ENCODE measurements at regions not wholly inside any gene's neighbourhood (a gene's known extent, or its start where the extent isn't known, plus 50 kb on each side); places are given as distances from the start of the nearest gene placed in this dataset.

DNA sequence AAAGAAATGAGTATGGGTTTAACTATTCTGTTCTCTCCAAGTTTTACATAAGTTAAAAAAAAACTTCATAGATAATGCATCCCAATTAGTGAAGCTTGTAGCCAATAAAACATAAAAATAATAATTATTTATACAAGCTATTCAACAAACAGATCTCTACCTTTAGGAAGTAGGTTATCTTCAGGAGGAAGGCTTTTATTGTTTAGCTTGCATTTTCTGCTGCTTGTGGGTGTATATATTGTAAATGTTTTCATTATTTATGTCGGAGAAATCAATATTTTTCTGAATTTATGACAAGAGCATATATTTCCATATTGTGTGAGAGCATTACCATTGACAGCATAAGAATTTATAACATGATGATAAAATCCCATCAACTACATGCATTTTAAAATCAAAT is 208.3 kb downstream of the TRAM1L1 start:
- no peak for DNase-seq
- H3K9me3 ChIP-seq (replicated peaks) = no peaks in the 10 kb centered on the region
- intact Hi-C loops (cut with micrococcal nuclease) = no loop called here
- TF ChIP-seq, protein P1, sequence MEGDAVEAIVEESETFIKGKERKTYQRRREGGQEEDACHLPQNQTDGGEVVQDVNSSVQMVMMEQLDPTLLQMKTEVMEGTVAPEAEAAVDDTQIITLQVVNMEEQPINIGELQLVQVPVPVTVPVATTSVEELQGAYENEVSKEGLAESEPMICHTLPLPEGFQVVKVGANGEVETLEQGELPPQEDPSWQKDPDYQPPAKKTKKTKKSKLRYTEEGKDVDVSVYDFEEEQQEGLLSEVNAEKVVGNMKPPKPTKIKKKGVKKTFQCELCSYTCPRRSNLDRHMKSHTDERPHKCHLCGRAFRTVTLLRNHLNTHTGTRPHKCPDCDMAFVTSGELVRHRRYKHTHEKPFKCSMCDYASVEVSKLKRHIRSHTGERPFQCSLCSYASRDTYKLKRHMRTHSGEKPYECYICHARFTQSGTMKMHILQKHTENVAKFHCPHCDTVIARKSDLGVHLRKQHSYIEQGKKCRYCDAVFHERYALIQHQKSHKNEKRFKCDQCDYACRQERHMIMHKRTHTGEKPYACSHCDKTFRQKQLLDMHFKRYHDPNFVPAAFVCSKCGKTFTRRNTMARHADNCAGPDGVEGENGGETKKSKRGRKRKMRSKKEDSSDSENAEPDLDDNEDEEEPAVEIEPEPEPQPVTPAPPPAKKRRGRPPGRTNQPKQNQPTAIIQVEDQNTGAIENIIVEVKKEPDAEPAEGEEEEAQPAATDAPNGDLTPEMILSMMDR (IDR thresholded peaks at IDR 0.05; ENCODE audit: borderline replicate concordance) = no peak
- no peaks in the 10 kb centered on the region for H3K27me3 ChIP-seq (ENCODE audit: low read depth)
- H3K4me1 ChIP-seq = no peaks in the 10 kb centered on the region
- H3K27ac ChIP-seq (replicated peaks) = no peak overlapping the region
- no peak overlapping the region for H3K4me3 ChIP-seq
- no peaks in the 10 kb centered on the region for H3K36me3 ChIP-seq

DNA sequence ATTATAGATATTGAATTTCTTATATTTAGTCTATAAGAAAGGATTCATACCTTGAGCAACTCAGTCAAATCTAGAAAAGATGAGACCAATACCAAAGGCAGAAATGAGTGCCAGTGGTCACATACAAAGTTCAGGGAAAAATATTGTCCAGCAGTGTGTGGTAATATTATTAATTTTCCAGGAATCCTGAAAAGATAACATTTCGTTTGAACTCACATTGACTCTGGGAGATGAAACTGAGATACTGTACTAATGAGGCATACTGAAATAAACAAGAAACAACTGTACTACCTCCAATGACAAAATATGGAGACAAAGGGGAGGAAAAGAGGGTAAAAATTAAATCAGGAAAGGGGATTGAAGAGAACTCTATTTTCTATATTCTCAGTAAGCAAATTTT is 212.4 kb downstream of the TRAM1L1 start:
- Histone ChIP-seq H3K36me3 (no peaks in the 10 kb centered on the region), H3K27me3 (ENCODE audit: low read depth) (no peaks in the 10 kb centered on the region), H3K9me3 (replicated peaks) (no peaks in the 10 kb centered on the region), H3K4me1 (no peaks in the 10 kb centered on the region), H3K4me3 (no peak overlapping the region), H3K27ac (replicated peaks) (no peak overlapping the region)
- intact Hi-C loops (cut with micrococcal nuclease) = no loop called here
- TF ChIP-seq, protein P1 (IDR thresholded peaks at IDR 0.05; ENCODE audit: borderline replicate concordance) = no peak
- DNase-seq = no peak

DNA sequence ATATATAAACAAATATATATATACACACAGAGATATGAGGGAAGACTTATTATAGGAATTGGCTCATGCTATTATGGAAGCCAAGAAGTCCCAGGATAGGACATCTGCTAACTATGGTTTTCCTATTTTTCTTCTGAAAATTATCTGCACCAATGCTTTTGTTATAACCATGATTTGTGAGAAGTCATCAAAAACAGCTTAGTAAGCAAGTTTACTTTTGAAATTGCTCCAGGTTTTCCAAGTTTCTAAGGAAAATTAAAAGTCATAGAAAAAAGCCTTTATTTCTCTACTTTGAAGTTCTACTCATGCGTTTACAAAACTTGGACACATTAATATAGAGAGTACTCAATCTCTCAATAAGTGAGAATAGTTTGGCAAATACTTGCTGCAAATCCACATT is 213.1 kb downstream of the TRAM1L1 start:
- H3K36me3 ChIP-seq = no peaks in the 10 kb centered on the region
- TF ChIP-seq, protein P1 (IDR thresholded peaks at IDR 0.05; ENCODE audit: borderline replicate concordance) = no peak
- H3K9me3 ChIP-seq (replicated peaks) = no peaks in the 10 kb centered on the region
- no peaks in the 10 kb centered on the region for H3K4me1 ChIP-seq
- H3K27me3 ChIP-seq (ENCODE audit: low read depth) = no peaks in the 10 kb centered on the region
- no peak overlapping the region for H3K4me3 ChIP-seq
- intact Hi-C loops (cut with micrococcal nuclease) = no loop called here
- no peak overlapping the region for H3K27ac ChIP-seq (replicated peaks)
- DNase-seq = no peak

DNA sequence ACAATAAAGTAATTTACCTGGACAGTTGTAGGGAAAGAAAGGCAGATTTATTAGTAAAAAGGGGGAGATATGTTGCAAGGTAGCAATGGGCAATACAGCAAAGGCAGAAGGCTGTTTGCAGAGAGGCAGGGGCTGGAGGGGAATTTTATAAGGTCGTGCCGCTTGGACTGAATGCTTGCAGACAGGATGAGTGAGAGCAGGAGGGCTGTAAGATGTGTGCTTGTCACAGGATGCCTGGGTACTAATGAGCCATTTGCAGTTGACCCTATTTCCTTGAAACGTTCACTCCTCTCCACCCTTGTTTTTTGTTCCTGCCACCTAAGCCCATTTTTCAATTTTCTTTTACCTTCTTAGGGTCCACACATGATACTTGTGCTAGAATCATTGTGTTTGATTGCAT is 214.7 kb downstream of the TRAM1L1 start:
- DNase-seq = no peak
- no peak overlapping the region for H3K4me3 ChIP-seq
- TF ChIP-seq, protein P1 (IDR thresholded peaks at IDR 0.05; ENCODE audit: borderline replicate concordance) = no peak
- H3K9me3 ChIP-seq (replicated peaks) = no peaks in the 10 kb centered on the region
- intact Hi-C loops (cut with micrococcal nuclease) = no loop called here
- no peaks in the 10 kb centered on the region for H3K4me1 ChIP-seq
- no peaks in the 10 kb centered on the region for H3K27me3 ChIP-seq (ENCODE audit: low read depth)
- H3K36me3 ChIP-seq = no peaks in the 10 kb centered on the region
- H3K27ac ChIP-seq (replicated peaks) = no peak overlapping the region

DNA sequence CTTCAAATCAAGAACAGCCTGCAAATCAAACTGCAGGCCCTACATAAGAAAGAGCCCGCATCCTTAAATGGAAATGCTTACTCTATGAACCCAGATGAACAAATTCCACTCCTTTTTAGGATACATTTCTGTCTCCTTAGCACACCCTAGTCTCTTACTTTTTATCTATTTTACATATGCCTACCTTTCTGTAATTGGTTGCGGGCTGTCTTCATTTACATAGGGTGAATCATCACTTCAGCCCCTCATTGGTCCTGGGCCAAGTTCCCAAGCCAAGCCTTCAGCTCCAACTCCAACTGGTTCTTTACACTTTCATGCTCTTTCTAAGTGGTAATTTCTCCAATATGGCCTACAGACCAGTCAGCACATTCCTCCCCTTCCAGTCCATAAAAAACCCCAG is 219.3 kb downstream of the TRAM1L1 start:
- no peak for DNase-seq
- Histone ChIP-seq H3K9me3 (replicated peaks) (no peaks in the 10 kb centered on the region), H3K4me3 (no peak overlapping the region), H3K27ac (replicated peaks) (no peak overlapping the region), H3K36me3 (no peaks in the 10 kb centered on the region), H3K4me1 (no peaks in the 10 kb centered on the region), H3K27me3 (ENCODE audit: low read depth) (no peaks in the 10 kb centered on the region)
- TF ChIP-seq, protein P1 (IDR thresholded peaks at IDR 0.05; ENCODE audit: borderline replicate concordance) = no peak
- intact Hi-C loops (cut with micrococcal nuclease) = no loop called here

DNA sequence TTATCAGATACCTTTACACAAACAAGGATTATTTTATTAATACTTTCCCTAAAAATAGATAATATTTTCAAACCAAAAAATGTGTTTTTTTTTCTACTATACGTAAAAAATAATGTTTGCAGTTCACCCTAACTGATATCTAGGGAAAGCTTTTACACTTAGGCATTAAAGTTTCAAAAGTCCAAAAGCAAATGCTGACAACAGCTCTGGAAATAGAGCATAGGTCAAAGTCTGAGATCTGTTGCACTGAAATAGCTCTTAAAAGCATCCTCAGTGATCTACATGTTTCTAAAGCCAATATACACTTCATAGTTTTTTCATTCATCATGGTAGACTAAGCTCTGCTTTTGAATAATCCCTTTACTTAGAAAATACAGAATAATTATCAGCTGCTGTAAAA is 222.8 kb downstream of the TRAM1L1 start:
- Histone ChIP-seq H3K27me3 (ENCODE audit: low read depth) (no peaks in the 10 kb centered on the region), H3K4me1 (no peaks in the 10 kb centered on the region), H3K36me3 (no peaks in the 10 kb centered on the region), H3K27ac (replicated peaks) (no peak overlapping the region), H3K4me3 (no peak overlapping the region), H3K9me3 (replicated peaks) (peaks cover 6% of the 10 kb centered on the region)
- intact Hi-C loops (cut with micrococcal nuclease) = no loop called here
- TF ChIP-seq, protein P1 (IDR thresholded peaks at IDR 0.05; ENCODE audit: borderline replicate concordance) = no peak
- no peak for DNase-seq

Measured in left ventricle myocardium inferior (tissue), 1 donor.